ENCODE measurements at regions not wholly inside any gene's neighbourhood (a gene's known extent, or its start where the extent isn't known, plus 50 kb on each side); places are given as distances from the start of the nearest gene placed in this dataset.

- Histone ChIP-seq H3K9me3 (ENCODE audit: control insufficient read depth, insufficient read depth, low read length) (no peaks in the 10 kb centered on the region; the same call in 1 of the 2 replicates), H3K9ac (ENCODE audit: low read depth, low read length) (no peak overlapping the region), H3K36me3 (ENCODE audit: insufficient read depth, low read length) (no peaks in the 10 kb centered on the region), H3K4me1 (ENCODE audit: insufficient read depth, low read length) (no peaks in the 10 kb centered on the region)
These were observed 215.2 kb upstream of the KLF4 start for GRCh38 chr9:107704774-107705173.

GRCh38 chr9:107703651-107704050 lies 214.1 kb upstream of the KLF4 start:
- Histone ChIP-seq H3K36me3 (ENCODE audit: insufficient read depth, low read length) (no peaks in the 10 kb centered on the region), H3K9me3 (ENCODE audit: control insufficient read depth, insufficient read depth, low read length) (no peaks in the 10 kb centered on the region; the same call in 1 of the 2 replicates), H3K9ac (ENCODE audit: low read depth, low read length) (no peak overlapping the region), H3K4me1 (ENCODE audit: insufficient read depth, low read length) (no peaks in the 10 kb centered on the region)

- Histone ChIP-seq H3K9me3 (ENCODE audit: control insufficient read depth, insufficient read depth, low read length) (no peaks in the 10 kb centered on the region; the same call in 1 of the 2 replicates), H3K9ac (ENCODE audit: low read depth, low read length) (no peak overlapping the region), H3K4me1 (ENCODE audit: insufficient read depth, low read length) (no peaks in the 10 kb centered on the region), H3K36me3 (ENCODE audit: insufficient read depth, low read length) (no peaks in the 10 kb centered on the region)
These were observed 211.3 kb upstream of the KLF4 start for GRCh38 chr9:107700847-107701246.

- H3K9me3 ChIP-seq (ENCODE audit: control insufficient read depth, insufficient read depth, low read length): no peaks in the 10 kb centered on the region; the same call in 1 of the 2 replicates
- H3K4me1 ChIP-seq (ENCODE audit: insufficient read depth, low read length): no peaks in the 10 kb centered on the region
- H3K9ac ChIP-seq (ENCODE audit: low read depth, low read length): no peak overlapping the region
- no peaks in the 10 kb centered on the region for H3K36me3 ChIP-seq (ENCODE audit: insufficient read depth, low read length)
These were observed 209.7 kb upstream of the KLF4 start for GRCh38 chr9:107699231-107699630.

DNA sequence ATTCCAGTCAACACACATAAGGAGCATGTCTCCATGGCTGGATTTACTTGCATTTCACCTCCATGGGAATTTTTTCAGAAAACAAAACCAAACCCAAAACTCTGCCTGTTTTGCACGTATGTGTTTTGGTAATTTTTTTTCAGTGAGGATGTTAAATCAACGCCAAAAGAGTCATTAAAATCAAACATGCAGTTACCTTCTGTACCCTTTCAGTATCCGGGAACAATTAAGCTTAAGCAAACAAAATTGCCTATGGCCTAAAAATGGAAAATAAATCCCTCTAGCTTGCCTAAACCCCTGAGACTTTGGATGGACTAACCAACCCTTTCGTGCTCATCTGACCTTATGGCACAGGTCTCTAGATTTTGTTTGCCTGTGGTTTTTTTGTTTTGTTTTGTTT lies 209.2 kb upstream of the KLF4 start:
- Histone ChIP-seq H3K9me3 (ENCODE audit: control insufficient read depth, insufficient read depth, low read length) (no peaks in the 10 kb centered on the region; the same call in 1 of the 2 replicates), H3K36me3 (ENCODE audit: insufficient read depth, low read length) (no peaks in the 10 kb centered on the region), H3K9ac (ENCODE audit: low read depth, low read length) (no peak overlapping the region), H3K4me1 (ENCODE audit: insufficient read depth, low read length) (no peaks in the 10 kb centered on the region)

DNA sequence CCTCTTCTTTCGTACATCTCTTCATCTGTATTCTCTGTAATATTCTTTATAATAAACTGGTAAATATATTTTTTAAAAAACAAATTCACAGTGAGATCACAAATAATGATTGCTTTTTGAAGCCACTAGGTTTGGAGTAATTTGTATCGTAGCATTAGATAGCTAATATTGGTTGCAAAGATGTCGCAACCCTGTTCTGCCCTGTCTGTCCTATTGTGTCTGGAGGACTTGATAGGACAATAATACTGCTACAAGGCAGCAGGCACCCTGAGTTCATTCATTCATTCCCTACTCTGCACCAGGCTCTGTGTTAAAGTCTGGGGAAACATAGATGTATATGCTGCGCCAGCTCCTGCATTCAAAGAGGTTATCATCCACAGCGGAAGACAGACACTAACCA lies 206.7 kb upstream of the KLF4 start:
- Histone ChIP-seq H3K9me3 (ENCODE audit: control insufficient read depth, insufficient read depth, low read length) (no peaks in the 10 kb centered on the region), H3K36me3 (ENCODE audit: insufficient read depth, low read length) (no peaks in the 10 kb centered on the region), H3K9ac (ENCODE audit: low read depth, low read length) (no peak overlapping the region), H3K4me1 (ENCODE audit: insufficient read depth, low read length) (no peaks in the 10 kb centered on the region)

- Histone ChIP-seq H3K9ac (ENCODE audit: low read depth, low read length) (no peak overlapping the region), H3K9me3 (ENCODE audit: control insufficient read depth, insufficient read depth, low read length) (0 out of 2 replicates have a peak, but pooled peaks cover 3% of the 10 kb centered on the region), H3K36me3 (ENCODE audit: insufficient read depth, low read length) (no peaks in the 10 kb centered on the region), H3K4me1 (ENCODE audit: insufficient read depth, low read length) (no peaks in the 10 kb centered on the region)
These were observed 204.8 kb upstream of the KLF4 start for GRCh38 chr9:107694390-107694789.

GRCh38 chr9:107693625-107694326 lies 204.2 kb upstream of the KLF4 start:
- no peak overlapping the region for H3K9ac ChIP-seq (ENCODE audit: low read depth, low read length)
- no peaks in the 10 kb centered on the region for H3K4me1 ChIP-seq (ENCODE audit: insufficient read depth, low read length)
- 0 out of 2 replicates have a peak, but pooled peaks cover 3% of the 10 kb centered on the region for H3K9me3 ChIP-seq (ENCODE audit: control insufficient read depth, insufficient read depth, low read length)
- no peaks in the 10 kb centered on the region for H3K36me3 ChIP-seq (ENCODE audit: insufficient read depth, low read length)

- 0 out of 2 replicates have a peak, but pooled peaks cover 3% of the 10 kb centered on the region for H3K9me3 ChIP-seq (ENCODE audit: control insufficient read depth, insufficient read depth, low read length)
- H3K36me3 ChIP-seq (ENCODE audit: insufficient read depth, low read length): no peaks in the 10 kb centered on the region
- no peaks in the 10 kb centered on the region for H3K4me1 ChIP-seq (ENCODE audit: insufficient read depth, low read length)
- H3K9ac ChIP-seq (ENCODE audit: low read depth, low read length): no peak overlapping the region
These were observed 202.1 kb upstream of the KLF4 start for GRCh38 chr9:107691664-107692063.

- Histone ChIP-seq H3K9me3 (ENCODE audit: control insufficient read depth, insufficient read depth, low read length) (0 out of 2 replicates have a peak, but pooled peaks cover 3% of the 10 kb centered on the region), H3K4me1 (ENCODE audit: insufficient read depth, low read length) (no peaks in the 10 kb centered on the region), H3K36me3 (ENCODE audit: insufficient read depth, low read length) (no peaks in the 10 kb centered on the region), H3K9ac (ENCODE audit: low read depth, low read length) (no peak overlapping the region)
These were observed 200.5 kb upstream of the KLF4 start for GRCh38 chr9:107690021-107690420.

DNA sequence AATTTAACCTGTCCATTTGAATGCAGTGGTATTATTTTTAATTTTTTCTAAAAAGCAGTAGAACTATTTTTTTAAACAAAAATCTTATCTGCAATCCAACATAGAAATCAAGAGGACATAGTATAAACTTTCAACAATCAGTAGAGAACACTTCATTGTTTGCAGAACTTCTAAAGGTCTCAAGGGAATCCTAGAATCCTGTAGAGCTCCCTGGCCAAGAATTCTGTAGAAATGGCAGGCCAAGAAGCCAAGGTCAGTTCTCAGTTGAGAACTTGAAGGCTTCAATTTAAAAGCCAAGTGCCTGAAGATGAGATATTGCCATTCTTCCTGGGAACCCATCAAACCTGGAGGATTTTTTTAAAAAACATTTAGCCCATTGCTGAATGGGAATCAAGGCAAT lies 199.2 kb upstream of the KLF4 start:
- Histone ChIP-seq H3K9me3 (ENCODE audit: control insufficient read depth, insufficient read depth, low read length) (0 out of 2 replicates have a peak, but pooled peaks cover 3% of the 10 kb centered on the region), H3K4me1 (ENCODE audit: insufficient read depth, low read length) (no peaks in the 10 kb centered on the region), H3K36me3 (ENCODE audit: insufficient read depth, low read length) (no peaks in the 10 kb centered on the region), H3K9ac (ENCODE audit: low read depth, low read length) (no peak overlapping the region)

DNA sequence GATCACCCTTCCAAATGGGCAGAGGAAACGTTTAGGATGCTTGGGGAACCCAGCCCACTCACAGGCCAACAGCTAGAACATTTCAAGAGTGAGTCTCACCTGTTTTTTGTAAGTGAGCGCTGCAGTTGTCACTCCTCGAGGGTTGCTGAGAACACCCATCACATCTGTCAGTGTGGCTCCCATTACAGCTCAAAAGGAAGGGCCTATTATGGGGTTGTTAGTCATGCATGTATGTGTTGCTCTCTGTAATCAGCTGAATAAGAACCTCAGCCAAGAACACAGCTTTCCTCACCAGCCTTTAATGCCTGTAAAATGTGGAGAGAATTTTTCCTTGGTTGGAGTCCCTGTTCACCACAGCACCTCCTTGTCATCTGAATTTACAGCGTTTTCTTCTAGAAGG lies 196.3 kb upstream of the KLF4 start:
- Histone ChIP-seq H3K9me3 (ENCODE audit: control insufficient read depth, insufficient read depth, low read length) (0 out of 2 replicates have a peak, but pooled peaks cover 3% of the 10 kb centered on the region), H3K4me1 (ENCODE audit: insufficient read depth, low read length) (peaks cover 9% of the 10 kb centered on the region; the same call in 1 of the 2 replicates), H3K9ac (ENCODE audit: low read depth, low read length) (no peak overlapping the region), H3K36me3 (ENCODE audit: insufficient read depth, low read length) (no peaks in the 10 kb centered on the region)

GRCh38 chr9:107685376-107685775 lies 195.8 kb upstream of the KLF4 start:
- Histone ChIP-seq H3K4me1 (ENCODE audit: insufficient read depth, low read length) (peaks cover 9% of the 10 kb centered on the region; the same call in 1 of the 2 replicates), H3K36me3 (ENCODE audit: insufficient read depth, low read length) (no peaks in the 10 kb centered on the region), H3K9me3 (ENCODE audit: control insufficient read depth, insufficient read depth, low read length) (0 out of 2 replicates have a peak, but pooled peaks cover 3% of the 10 kb centered on the region), H3K9ac (ENCODE audit: low read depth, low read length) (no peak overlapping the region)

DNA sequence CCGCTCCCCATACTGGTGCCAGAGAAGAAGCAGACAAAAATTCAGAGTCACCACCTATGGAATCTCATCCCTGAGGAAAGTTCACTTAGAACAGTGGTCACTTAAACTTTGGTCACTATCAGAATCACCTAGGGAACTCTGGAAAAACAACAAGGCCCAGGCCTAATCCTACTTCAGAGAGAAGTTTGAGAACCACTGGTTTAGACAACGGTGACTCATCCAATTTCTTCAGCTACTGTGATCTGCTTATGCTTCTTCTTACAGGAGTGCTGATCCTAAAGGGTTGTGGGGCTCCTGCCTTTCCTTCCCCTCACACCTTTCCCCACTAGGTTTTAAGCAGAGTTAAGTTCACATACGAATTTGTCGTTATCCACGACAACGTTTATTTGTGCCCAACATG lies 194.7 kb upstream of the KLF4 start:
- Histone ChIP-seq H3K9me3 (ENCODE audit: control insufficient read depth, insufficient read depth, low read length) (no peaks in the 10 kb centered on the region), H3K36me3 (ENCODE audit: insufficient read depth, low read length) (no peaks in the 10 kb centered on the region), H3K4me1 (ENCODE audit: insufficient read depth, low read length) (peaks cover 9% of the 10 kb centered on the region; the same call in 1 of the 2 replicates), H3K9ac (ENCODE audit: low read depth, low read length) (no peak overlapping the region)

GRCh38 chr9:107683566-107683965 lies 194.0 kb upstream of the KLF4 start:
- no peaks in the 10 kb centered on the region for H3K36me3 ChIP-seq (ENCODE audit: insufficient read depth, low read length)
- no peak overlapping the region for H3K9ac ChIP-seq (ENCODE audit: low read depth, low read length)
- H3K4me1 ChIP-seq (ENCODE audit: insufficient read depth, low read length): peaks cover 11% of the 10 kb centered on the region; the same call in 1 of the 2 replicates
- H3K9me3 ChIP-seq (ENCODE audit: control insufficient read depth, insufficient read depth, low read length): no peaks in the 10 kb centered on the region

All from ES-I3 (cell line).